ENCODE measurements at regions not wholly inside any gene's neighbourhood (a gene's known extent, or its start where the extent isn't known, plus 50 kb on each side); places are given as distances from the start of the nearest gene placed in this dataset.

DNA sequence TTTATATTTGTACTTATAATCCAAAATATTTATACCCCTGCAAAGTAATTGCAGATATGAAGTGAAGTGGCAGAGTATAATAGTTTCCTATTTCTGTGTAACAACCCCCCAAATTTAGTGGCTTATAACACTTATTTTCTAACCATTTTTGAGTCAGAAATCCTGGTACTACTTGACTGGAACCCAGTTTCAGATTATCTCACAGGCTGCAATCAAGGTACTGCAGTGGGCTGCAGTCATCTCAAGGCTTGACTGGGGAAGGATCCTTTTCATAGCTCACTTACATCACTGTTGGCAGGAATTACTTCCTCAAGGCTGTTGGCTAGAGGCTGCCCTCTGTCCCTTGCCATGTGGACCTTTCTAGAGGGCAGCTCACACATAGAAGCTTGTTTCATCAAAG, 558.2 kb upstream of the PKDCC start:
- FAIRE-seq (no peak), DNase-seq (ENCODE audit: insufficient read length, low spot score) (no peak)
- no peak for TF ChIP-seq CTCF (IDR thresholded peaks at IDR 0.05; ENCODE audit: insufficient read depth, missing control alignments)

DNA sequence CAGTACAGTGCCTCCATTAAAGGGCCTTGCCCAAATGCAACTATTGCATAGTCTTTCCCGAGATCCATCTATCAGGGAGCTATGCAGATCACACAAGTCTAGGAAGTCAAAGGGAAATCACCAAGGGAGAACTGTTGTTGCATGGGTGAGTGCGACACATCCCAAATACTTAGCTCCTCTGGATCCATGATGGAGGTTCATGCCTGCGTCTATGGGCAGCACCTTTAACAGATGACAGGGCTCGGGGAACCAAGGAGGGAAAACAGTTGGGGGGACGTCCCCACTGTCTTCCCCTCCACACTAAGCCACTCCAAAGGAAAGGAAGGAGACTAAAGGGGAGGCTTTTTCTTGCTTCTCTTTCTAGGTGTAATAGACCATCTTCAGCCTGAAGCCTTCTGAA, 552.8 kb upstream of the PKDCC start:
- FAIRE-seq (no peak), DNase-seq (ENCODE audit: insufficient read length, low spot score) (no peak)
- TF ChIP-seq CTCF (IDR thresholded peaks at IDR 0.05; ENCODE audit: insufficient read depth, missing control alignments), result no peak

DNA sequence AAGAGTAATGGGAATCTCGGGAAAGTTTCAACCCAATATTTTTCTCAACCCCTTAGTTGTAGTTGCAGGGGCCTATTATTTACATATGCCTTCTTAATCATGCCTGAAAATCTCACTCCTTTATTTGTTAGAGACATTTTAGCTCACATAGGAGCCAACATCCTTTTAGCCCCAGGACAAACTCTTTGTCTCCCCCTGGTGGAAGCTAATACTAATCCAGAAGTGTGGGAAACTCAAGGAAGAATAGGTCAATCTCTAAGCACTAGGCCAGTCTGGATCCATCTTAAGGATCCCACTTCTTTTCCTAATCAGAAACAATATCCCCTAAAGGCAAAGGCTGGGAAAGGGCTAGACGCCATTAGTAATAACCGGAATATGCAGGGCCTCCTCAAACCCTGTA, 550.9 kb upstream of the PKDCC start:
- no peak for FAIRE-seq
- TF ChIP-seq CTCF (IDR thresholded peaks at IDR 0.05; ENCODE audit: insufficient read depth, missing control alignments), result no peak
- no peak for DNase-seq (ENCODE audit: insufficient read length, low spot score)

GRCh38 chr2:41498781-41499180, 549.0 kb upstream of the PKDCC start:
- DNase-seq (ENCODE audit: insufficient read length, low spot score), result no peak
- TF ChIP-seq CTCF (IDR thresholded peaks at IDR 0.05; ENCODE audit: insufficient read depth, missing control alignments), result no peak
- FAIRE-seq, result no peak

- DNase-seq (ENCODE audit: insufficient read length, low spot score) (no peak), FAIRE-seq (no peak)
- no peak for TF ChIP-seq CTCF (IDR thresholded peaks at IDR 0.05; ENCODE audit: insufficient read depth, missing control alignments)
These were observed 546.9 kb upstream of the PKDCC start for GRCh38 chr2:41500895-41501294.

DNA sequence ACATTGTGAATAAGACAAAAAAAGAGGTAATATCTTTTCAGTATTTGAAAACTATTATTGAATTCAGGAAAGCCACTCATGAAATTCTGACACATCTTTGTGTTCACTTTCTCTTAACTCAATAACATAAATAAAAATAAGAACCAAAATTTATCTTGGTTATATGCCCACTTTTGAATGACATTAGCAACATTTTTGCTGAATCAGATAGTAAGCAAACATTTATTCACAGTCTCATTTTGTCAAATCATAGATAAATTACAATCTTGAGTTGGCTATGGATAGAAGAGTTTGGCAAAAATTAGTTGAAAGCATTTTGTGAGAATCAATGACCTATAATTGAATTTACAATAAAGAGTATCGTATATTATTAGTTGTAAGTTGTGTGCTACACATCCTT, 545.1 kb upstream of the PKDCC start:
- DNase-seq (ENCODE audit: insufficient read length, low spot score), result no peak
- FAIRE-seq, result no peak
- TF ChIP-seq CTCF (IDR thresholded peaks at IDR 0.05; ENCODE audit: insufficient read depth, missing control alignments), result no peak

- DNase-seq (ENCODE audit: insufficient read length, low spot score) (no peak), FAIRE-seq (no peak)
- no peak for TF ChIP-seq CTCF (IDR thresholded peaks at IDR 0.05; ENCODE audit: insufficient read depth, missing control alignments)
These were observed 543.3 kb upstream of the PKDCC start for GRCh38 chr2:41504532-41504931.

Data from D721Med (cell line).